Left ventricle myocardium inferior (tissue), 1 donor: ENCODE measurements at regions not wholly inside any gene's neighbourhood (a gene's known extent, or its start where the extent isn't known, plus 50 kb on each side); places are given as distances from the start of the nearest gene placed in this dataset.

ENCODE experiments used
- DNase-seq: peaks from one replicate; pipeline ENCODE4 v3.0.0-alpha.2; 2020
- H3K27ac ChIP-seq: fragments of 200-600 bp; replicated peaks from 2 replicates; pipeline ENCODE4 v1.8.0; 2021
- H3K27me3 ChIP-seq: fragments of 200-600 bp; 2 replicates; pipeline ENCODE4 v1.8.0; 2021; ENCODE audit warnings: low read depth
- H3K36me3 ChIP-seq: fragments of 200-600 bp; 2 replicates; pipeline ENCODE4 v1.8.0; 2021
- H3K4me1 ChIP-seq: fragments of 200-600 bp; 2 replicates; pipeline ENCODE4 v1.8.0; 2021
- H3K4me3 ChIP-seq: fragments of 200-600 bp; 2 replicates; pipeline ENCODE4 v1.8.0; 2021; ENCODE audit warnings: mild to moderate bottlenecking, moderate library complexity
- H3K9me3 ChIP-seq: fragments of 200-600 bp; replicated peaks from 2 replicates; pipeline ENCODE4 v1.8.0; 2021
- intact Hi-C: fragments of 100-400 bp; cut with micrococcal nuclease; formaldehyde crosslinking; loops from one replicate; pipeline ENCODE4 v1.11.0; 2022
- TF ChIP-seq, protein P1 (sequence below): fragments of 200-600 bp; IDR thresholded peaks from 2 replicates; pipeline ENCODE4 v1.8.0; 2021; ENCODE audit warnings: antibody characterized with exemption, mild to moderate bottlenecking, borderline replicate concordance
- donor health status: DM: no; HTN: yes; CAD: no; lungs with severe emphysema.

DNA sequence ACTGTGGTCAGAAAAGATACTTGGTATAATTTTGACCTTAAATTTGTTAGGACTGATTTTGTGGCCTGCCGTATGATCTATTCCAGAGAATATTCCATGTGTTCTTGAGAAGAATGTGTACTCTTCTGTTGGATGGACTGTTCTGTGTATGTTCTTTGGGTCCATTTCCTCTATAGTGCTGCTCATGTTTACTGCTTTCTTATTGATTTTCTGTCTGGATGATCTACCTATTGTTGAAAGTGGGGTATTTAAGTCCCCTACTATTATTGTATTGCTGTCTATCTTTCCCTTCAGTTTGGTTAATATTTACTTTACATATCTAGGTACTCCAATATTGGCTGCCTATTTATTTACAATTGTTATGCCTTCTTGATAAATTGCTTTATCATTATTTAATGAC lies 298.4 kb downstream of the BCKDHB start:
- intact Hi-C loops = no loop called here
- DNase-seq = no peak
- TF ChIP-seq, protein P1, sequence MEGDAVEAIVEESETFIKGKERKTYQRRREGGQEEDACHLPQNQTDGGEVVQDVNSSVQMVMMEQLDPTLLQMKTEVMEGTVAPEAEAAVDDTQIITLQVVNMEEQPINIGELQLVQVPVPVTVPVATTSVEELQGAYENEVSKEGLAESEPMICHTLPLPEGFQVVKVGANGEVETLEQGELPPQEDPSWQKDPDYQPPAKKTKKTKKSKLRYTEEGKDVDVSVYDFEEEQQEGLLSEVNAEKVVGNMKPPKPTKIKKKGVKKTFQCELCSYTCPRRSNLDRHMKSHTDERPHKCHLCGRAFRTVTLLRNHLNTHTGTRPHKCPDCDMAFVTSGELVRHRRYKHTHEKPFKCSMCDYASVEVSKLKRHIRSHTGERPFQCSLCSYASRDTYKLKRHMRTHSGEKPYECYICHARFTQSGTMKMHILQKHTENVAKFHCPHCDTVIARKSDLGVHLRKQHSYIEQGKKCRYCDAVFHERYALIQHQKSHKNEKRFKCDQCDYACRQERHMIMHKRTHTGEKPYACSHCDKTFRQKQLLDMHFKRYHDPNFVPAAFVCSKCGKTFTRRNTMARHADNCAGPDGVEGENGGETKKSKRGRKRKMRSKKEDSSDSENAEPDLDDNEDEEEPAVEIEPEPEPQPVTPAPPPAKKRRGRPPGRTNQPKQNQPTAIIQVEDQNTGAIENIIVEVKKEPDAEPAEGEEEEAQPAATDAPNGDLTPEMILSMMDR = no peak
- Histone ChIP-seq H3K9me3 (peaks cover 51% of the 10 kb centered on the region), H3K4me1 (no peaks in the 10 kb centered on the region), H3K27ac (no peak overlapping the region), H3K36me3 (no peaks in the 10 kb centered on the region), H3K27me3 (no peaks in the 10 kb centered on the region), H3K4me3 (no peak overlapping the region)

DNA sequence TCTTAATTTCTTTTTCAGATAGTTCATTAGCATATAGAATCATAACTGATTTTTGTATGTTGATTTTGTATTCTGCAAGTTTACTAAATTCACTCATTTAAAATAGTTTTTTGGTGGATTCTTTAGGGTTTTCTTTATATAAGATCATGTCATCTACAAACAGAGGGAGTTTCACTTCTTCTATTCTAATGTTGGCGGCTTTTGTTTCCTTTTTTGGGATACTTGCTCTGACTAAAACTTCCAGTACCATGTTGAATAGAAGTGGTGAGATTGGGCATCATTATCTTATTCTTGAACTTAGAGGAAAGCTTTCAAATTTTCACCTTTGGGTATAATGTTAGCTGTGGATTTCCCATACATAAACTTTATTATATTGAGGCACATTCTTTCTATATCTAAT lies 296.9 kb downstream of the BCKDHB start:
- H3K36me3 ChIP-seq = no peaks in the 10 kb centered on the region
- H3K9me3 ChIP-seq = peaks cover 59% of the 10 kb centered on the region
- TF ChIP-seq, protein P1 = no peak
- intact Hi-C loops = no loop called here
- no peak overlapping the region for H3K4me3 ChIP-seq
- no peaks in the 10 kb centered on the region for H3K27me3 ChIP-seq
- no peak for DNase-seq
- no peak overlapping the region for H3K27ac ChIP-seq
- no peaks in the 10 kb centered on the region for H3K4me1 ChIP-seq

DNA sequence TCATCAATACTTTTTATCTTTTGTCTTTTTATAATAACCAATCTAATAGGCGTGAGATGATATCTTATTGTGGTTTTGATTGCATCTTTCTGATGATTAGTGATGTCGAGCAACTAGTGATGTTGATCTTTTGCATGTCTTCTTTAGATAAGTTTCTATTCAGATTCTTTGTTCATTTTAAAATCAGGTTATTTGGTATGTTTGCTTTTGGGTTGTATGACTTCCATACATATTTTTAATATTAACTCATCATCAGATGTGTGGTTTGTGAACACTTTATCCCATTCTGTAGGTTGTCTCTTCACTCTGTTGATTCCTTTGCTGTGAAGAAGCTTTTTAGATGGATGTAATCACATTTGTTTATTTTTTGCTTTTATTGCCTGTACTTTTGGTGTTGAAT lies 295.8 kb downstream of the BCKDHB start:
- TF ChIP-seq, protein P1 = no peak
- no peak for DNase-seq
- intact Hi-C loops = no loop called here
- Histone ChIP-seq H3K4me3 (no peak overlapping the region), H3K27ac (no peak overlapping the region), H3K36me3 (no peaks in the 10 kb centered on the region), H3K4me1 (no peaks in the 10 kb centered on the region), H3K27me3 (no peaks in the 10 kb centered on the region), H3K9me3 (peaks cover 58% of the 10 kb centered on the region)
